ENCODE measurements at regions not wholly inside any gene's neighbourhood (a gene's known extent, or its start where the extent isn't known, plus 50 kb on each side); places are given as distances from the start of the nearest gene placed in this dataset.

GRCh38 chrX:23504540-23504884 is 162.8 kb upstream of the PRDX4 start:
- TF ChIP-seq CTCF (IDR thresholded peaks at IDR 0.05) (no peak), POLR2A (IDR thresholded peaks at IDR 0.05) (no peak), POLR2AphosphoS5 (IDR thresholded peaks at IDR 0.05) (no peak)

Measured in breast epithelium (tissue), 3 donors.